ENCODE measurements at regions not wholly inside any gene's neighbourhood (a gene's known extent, or its start where the extent isn't known, plus 50 kb on each side); places are given as distances from the start of the nearest gene placed in this dataset.

- no peaks in the 10 kb centered on the region for H3K36me3 ChIP-seq
- H3K27ac ChIP-seq: no peak overlapping the region
- TF ChIP-seq POLR2A (IDR thresholded peaks at IDR 0.05) (no peak), CTCF (IDR thresholded peaks at IDR 0.05) (no peak), EP300 (IDR thresholded peaks at IDR 0.05) (no peak), POLR2AphosphoS5 (IDR thresholded peaks at IDR 0.05) (no peak)
- WGBS, 5 donors: 50 to 71% (median 63%) methylated on average over 1 of the region's 1 CpG
- intact Hi-C loops (cut with DNase I; ENCODE audit: low total_unique reads): no loop called here
- H3K4me3 ChIP-seq: no peak overlapping the region
- no peak for DNase-seq
- no peaks in the 10 kb centered on the region for H3K27me3 ChIP-seq
- H3K4me1 ChIP-seq: no peaks in the 10 kb centered on the region
- peaks cover 0 to 4% (median 0%) of the 10 kb centered on the region in 4 donors for H3K9me3 ChIP-seq
Observed at GRCh38 chr2:183656121-183656520, 531.9 kb downstream of the NUP35 start.

GRCh38 chr2:183665425-183665824, 541.2 kb downstream of the NUP35 start:
- peaks cover 0 to 13% (median 5%) of the 10 kb centered on the region in 4 donors for H3K4me1 ChIP-seq
- TF ChIP-seq CTCF (IDR thresholded peaks at IDR 0.05): no peak
- no peak for TF ChIP-seq POLR2AphosphoS5 (IDR thresholded peaks at IDR 0.05)
- TF ChIP-seq POLR2A (IDR thresholded peaks at IDR 0.05): no peak
- no peak for TF ChIP-seq EP300 (IDR thresholded peaks at IDR 0.05)
- no peaks in the 10 kb centered on the region for H3K27me3 ChIP-seq
- H3K9me3 ChIP-seq: no peaks in the 10 kb centered on the region
- H3K36me3 ChIP-seq: no peaks in the 10 kb centered on the region
- peak in 1 of 2 donors; percentile 1 for DNase-seq
- H3K4me3 ChIP-seq: no peak overlapping the region
- H3K27ac ChIP-seq: no peak overlapping the region
- intact Hi-C loops (cut with DNase I; ENCODE audit: low total_unique reads): no loop called here
- 29 to 38% (median 36%) methylated on average over 3 of the region's 3 CpGs for WGBS, 5 donors

- H3K36me3 ChIP-seq: no peaks in the 10 kb centered on the region
- H3K4me3 ChIP-seq: no peak overlapping the region
- DNase-seq: peak in 1 of 2 donors; percentile 7
- intact Hi-C loops (cut with DNase I; ENCODE audit: low total_unique reads): no loop called here
- WGBS, 5 donors: 13 to 38% (median 20%) methylated on average over 1 of the region's 1 CpG
- H3K9me3 ChIP-seq: no peaks in the 10 kb centered on the region
- TF ChIP-seq CTCF (IDR thresholded peaks at IDR 0.05) (no peak), POLR2A (IDR thresholded peaks at IDR 0.05) (no peak), POLR2AphosphoS5 (IDR thresholded peaks at IDR 0.05) (no peak), EP300 (IDR thresholded peaks at IDR 0.05) (no peak)
- H3K27me3 ChIP-seq: no peaks in the 10 kb centered on the region
- no peak overlapping the region for H3K27ac ChIP-seq
- peaks cover 0 to 13% (median 5%) of the 10 kb centered on the region in 4 donors for H3K4me1 ChIP-seq
Observed at GRCh38 chr2:183666031-183666430, 541.8 kb downstream of the NUP35 start.

- no peaks in the 10 kb centered on the region for H3K27me3 ChIP-seq
- no peak for TF ChIP-seq POLR2AphosphoS5 (IDR thresholded peaks at IDR 0.05)
- no peak for TF ChIP-seq POLR2A (IDR thresholded peaks at IDR 0.05)
- no peak overlapping the region for H3K4me3 ChIP-seq
- no peak overlapping the region for H3K27ac ChIP-seq
- 69 to 85% (median 79%) methylated on average over 2 of the region's 2 CpGs for WGBS, 5 donors
- H3K36me3 ChIP-seq: no peaks in the 10 kb centered on the region
- no peaks in the 10 kb centered on the region for H3K9me3 ChIP-seq
- intact Hi-C loops (cut with DNase I; ENCODE audit: low total_unique reads): no loop called here
- no peak for DNase-seq
- H3K4me1 ChIP-seq: peaks cover 0 to under 1% (median 0%) of the 10 kb centered on the region in 4 donors
Observed at GRCh38 chr2:183671233-183671632, 547.0 kb downstream of the NUP35 start.

- Histone ChIP-seq H3K27me3 (no peaks in the 10 kb centered on the region), H3K36me3 (no peaks in the 10 kb centered on the region), H3K4me1 (no peaks in the 10 kb centered on the region), H3K27ac (no peak overlapping the region), H3K9me3 (peaks cover 0 to 4% (median 0%) of the 10 kb centered on the region in 4 donors), H3K4me3 (no peak overlapping the region)
- DNase-seq: no peak
- intact Hi-C loops (cut with DNase I; ENCODE audit: low total_unique reads): no loop called here
- WGBS, 5 donors: 74 to 91% (median 84%) methylated on average over 5 of the region's 5 CpGs
- no peak for TF ChIP-seq CTCF (IDR thresholded peaks at IDR 0.05)
- TF ChIP-seq EP300 (IDR thresholded peaks at IDR 0.05): no peak
- no peak for TF ChIP-seq POLR2A (IDR thresholded peaks at IDR 0.05)
- TF ChIP-seq POLR2AphosphoS5 (IDR thresholded peaks at IDR 0.05): no peak
Observed at GRCh38 chr2:183678908-183679307, 554.7 kb downstream of the NUP35 start.
